Ectodermal cell (in vitro differentiated cells): ENCODE measurements at regions not wholly inside any gene's neighbourhood (a gene's known extent, or its start where the extent isn't known, plus 50 kb on each side); places are given as distances from the start of the nearest gene placed in this dataset.

Experiments used
- H3K27ac ChIP-seq: 2 replicates; pipeline ENCODE4 v1.7.0; 2013; ENCODE audit warnings: mild to moderate bottlenecking, low read depth, low read length; ENCODE audit not compliant: insufficient read depth, poor library complexity, severe bottlenecking
- H3K27me3 ChIP-seq: 2 replicates; pipeline ENCODE4 v1.7.0; 2013; ENCODE audit warnings: mild to moderate bottlenecking, low read length; ENCODE audit not compliant: insufficient read depth, control insufficient read depth, poor library complexity, severe bottlenecking
- H3K36me3 ChIP-seq: one replicate; pipeline ENCODE4 v1.7.0; 2013; ENCODE audit warnings: low read length; ENCODE audit not compliant: control insufficient read depth, insufficient read depth
- H3K4me1 ChIP-seq: one replicate; pipeline ENCODE4 v1.7.0; 2013; ENCODE audit warnings: low read length; ENCODE audit not compliant: control insufficient read depth, insufficient read depth
- H3K4me3 ChIP-seq: 2 replicates; pipeline ENCODE4 v1.7.0; 2013; ENCODE audit warnings: low read depth, low read length, control low read depth; ENCODE audit not compliant: insufficient read depth
- H3K9me3 ChIP-seq: 2 replicates; pipeline ENCODE4 v1.7.0; 2013; ENCODE audit warnings: mild to moderate bottlenecking, low read length, moderate library complexity; ENCODE audit not compliant: control insufficient read depth
- WGBS, 2 experiments: methylation state at CpG; one replicate each; pipeline ENCODE4 v1.1.7; 2013; ENCODE audit warnings: missing lambda C conversion rate in 2 of 2; 5-methylcytosine and 5-hydroxymethylcytosine counted together

GRCh38 chr9:130768891-130769403 is 66.1 kb upstream of the ABL1 start:
- H3K4me1 ChIP-seq = peaks cover 15% of the 10 kb centered on the region
- no peak overlapping the region for H3K4me3 ChIP-seq
- 95 to 99% methylated on average over 2 to 3 of the region's 6 CpGs for WGBS, 2 experiments
- H3K27me3 ChIP-seq = no peaks in the 10 kb centered on the region
- no peaks in the 10 kb centered on the region for H3K36me3 ChIP-seq
- H3K9me3 ChIP-seq = no peaks in the 10 kb centered on the region
- H3K27ac ChIP-seq = no peak overlapping the region

- Histone ChIP-seq H3K9me3 (no peaks in the 10 kb centered on the region), H3K27me3 (no peaks in the 10 kb centered on the region), H3K36me3 (no peaks in the 10 kb centered on the region), H3K27ac (no peak overlapping the region), H3K4me1 (peaks cover 15% of the 10 kb centered on the region), H3K4me3 (no peak overlapping the region)
- WGBS, 2 experiments = 77 to 79% methylated on average over 3 of the region's 3 CpGs
Observed at GRCh38 chr9:130770093-130770492, 65.0 kb upstream of the ABL1 start.

DNA sequence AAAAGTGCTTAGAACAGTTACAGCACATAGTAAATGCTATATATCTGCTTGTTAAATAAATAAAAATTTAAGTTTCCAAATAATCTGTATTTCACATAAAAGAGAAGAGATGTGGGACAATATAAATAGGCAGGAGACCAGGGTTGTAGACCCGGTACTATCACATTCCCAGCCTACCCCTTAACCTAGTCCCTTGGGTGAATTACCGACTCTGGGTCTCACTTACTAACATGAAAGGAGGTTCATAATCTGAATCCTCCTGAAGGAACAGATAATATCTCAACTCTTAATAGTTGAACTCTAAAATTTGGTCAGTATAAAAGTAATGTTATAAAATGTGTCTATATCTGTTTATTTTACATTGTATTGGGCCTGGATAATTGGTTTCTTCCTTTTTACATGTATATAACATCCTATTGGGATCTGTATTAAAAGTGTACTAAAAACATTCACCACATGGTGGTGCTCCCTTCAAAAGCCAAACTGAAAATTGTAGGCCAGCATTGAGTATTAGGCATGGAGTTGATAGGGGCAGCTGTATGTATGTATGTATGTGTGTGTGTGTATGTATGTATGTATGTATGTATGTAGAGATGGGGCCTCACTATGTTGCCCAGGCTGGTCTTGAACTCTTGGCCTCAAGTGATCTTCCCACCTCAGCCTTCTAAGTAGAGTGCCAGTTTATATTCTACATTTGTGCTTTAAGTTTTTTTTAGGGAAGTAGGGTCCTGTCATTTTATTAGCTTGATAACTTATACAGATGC is 64.2 kb upstream of the ABL1 start:
- H3K27ac ChIP-seq = no peak overlapping the region
- H3K4me3 ChIP-seq = no peak overlapping the region
- no peaks in the 10 kb centered on the region for H3K9me3 ChIP-seq
- H3K36me3 ChIP-seq = no peaks in the 10 kb centered on the region
- peaks cover 15% of the 10 kb centered on the region for H3K4me1 ChIP-seq
- 70 to 91% methylated on average over 2 of the region's 2 CpGs for WGBS, 2 experiments
- H3K27me3 ChIP-seq = no peaks in the 10 kb centered on the region

DNA sequence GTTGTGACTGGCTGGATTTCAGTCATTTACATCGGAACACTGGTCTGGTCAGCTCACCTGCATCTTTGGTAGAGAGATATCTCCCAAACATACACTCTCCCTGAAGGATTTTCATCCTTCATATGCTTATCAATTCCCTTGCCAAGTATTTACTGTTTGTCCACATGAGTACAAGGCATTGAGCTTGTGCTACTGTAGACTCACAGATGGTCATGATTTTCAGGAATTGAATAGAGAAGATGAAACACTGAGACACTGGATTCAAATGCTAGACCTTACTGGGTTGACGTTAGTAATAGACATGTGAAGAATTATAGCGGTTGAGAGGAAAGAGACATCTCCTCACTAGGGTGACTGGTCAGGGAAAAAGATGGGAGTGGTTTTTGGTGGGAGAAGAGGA is 62.9 kb upstream of the ABL1 start:
- Histone ChIP-seq H3K36me3 (no peaks in the 10 kb centered on the region), H3K4me3 (no peak overlapping the region), H3K27me3 (no peaks in the 10 kb centered on the region), H3K27ac (no peak overlapping the region), H3K9me3 (no peaks in the 10 kb centered on the region), H3K4me1 (peaks cover 7% of the 10 kb centered on the region)
- 96% methylated on average over 3 of the region's 3 CpGs for WGBS, 2 experiments

DNA sequence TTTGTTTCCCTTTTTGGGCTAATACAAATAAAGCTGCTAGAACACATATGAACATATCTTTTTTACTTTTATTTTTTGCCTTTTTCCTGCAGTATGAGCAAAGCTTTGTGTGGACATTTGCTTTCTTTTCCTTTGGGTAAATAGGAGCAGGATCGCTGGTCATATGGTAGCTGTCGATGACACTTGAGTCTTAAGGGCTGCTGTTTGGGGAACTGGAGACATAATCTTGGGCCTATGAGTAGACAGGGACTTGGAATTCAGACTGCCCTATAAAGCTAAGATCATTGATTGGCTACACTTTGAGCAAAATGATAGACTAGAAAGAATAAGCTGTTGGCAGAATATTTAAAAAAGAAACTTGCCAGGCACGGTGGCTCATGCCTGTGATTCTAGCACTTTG is 60.9 kb upstream of the ABL1 start:
- Histone ChIP-seq H3K27ac (no peak overlapping the region), H3K36me3 (no peaks in the 10 kb centered on the region), H3K9me3 (no peaks in the 10 kb centered on the region), H3K27me3 (no peaks in the 10 kb centered on the region), H3K4me3 (no peak overlapping the region), H3K4me1 (no peaks in the 10 kb centered on the region)
- 94 to 97% methylated on average over 3 of the region's 3 CpGs for WGBS, 2 experiments

GRCh38 chr9:130775336-130775991 is 59.6 kb upstream of the ABL1 start:
- Histone ChIP-seq H3K9me3 (no peaks in the 10 kb centered on the region), H3K27me3 (no peaks in the 10 kb centered on the region), H3K4me3 (no peak overlapping the region), H3K36me3 (no peaks in the 10 kb centered on the region), H3K27ac (no peak overlapping the region), H3K4me1 (no peaks in the 10 kb centered on the region)
- WGBS, 2 experiments = 95 to 98% methylated on average over 3 to 4 of the region's 5 CpGs

DNA sequence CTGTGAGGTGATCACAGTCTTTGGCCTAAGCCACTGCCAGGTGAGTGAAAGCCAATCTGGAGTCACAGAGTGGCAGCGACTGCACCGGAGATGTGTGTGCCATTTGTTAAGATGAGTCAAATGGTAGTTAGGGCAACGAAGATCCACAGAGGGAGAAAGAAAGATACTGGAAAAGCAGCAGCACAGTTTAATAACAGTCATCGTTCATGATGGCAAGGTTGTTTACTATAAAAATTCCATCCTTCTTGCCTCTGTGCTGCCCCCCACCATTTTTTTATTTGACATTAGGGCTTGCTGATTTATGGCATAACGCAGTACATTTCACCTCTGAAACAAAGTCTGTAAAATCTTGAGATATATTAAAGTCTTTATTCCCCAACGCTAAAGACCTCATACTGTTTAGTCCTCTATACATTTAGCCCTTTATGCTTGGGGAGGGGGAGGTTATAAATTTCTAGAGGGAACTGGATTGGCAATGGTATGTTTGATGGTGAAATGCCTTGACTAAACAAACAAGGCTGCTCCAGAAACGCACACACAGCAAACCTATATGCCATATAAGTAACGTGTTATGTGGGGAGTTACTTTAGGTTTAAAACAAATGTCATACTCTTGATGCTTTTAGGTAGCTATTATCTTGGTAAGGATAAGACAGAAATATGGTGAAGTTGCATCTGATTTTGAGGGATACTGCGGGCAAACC is 55.8 kb upstream of the ABL1 start:
- H3K9me3 ChIP-seq = no peaks in the 10 kb centered on the region
- WGBS, 2 experiments = 95 to 97% methylated on average over 7 to 9 of the region's 9 CpGs
- H3K27ac ChIP-seq = no peak overlapping the region
- no peak overlapping the region for H3K4me3 ChIP-seq
- H3K4me1 ChIP-seq = no peaks in the 10 kb centered on the region
- H3K36me3 ChIP-seq = no peaks in the 10 kb centered on the region
- no peaks in the 10 kb centered on the region for H3K27me3 ChIP-seq

- H3K27ac ChIP-seq = no peak overlapping the region
Observed at GRCh38 chr9:130780415-130780814, 54.6 kb upstream of the ABL1 start.

DNA sequence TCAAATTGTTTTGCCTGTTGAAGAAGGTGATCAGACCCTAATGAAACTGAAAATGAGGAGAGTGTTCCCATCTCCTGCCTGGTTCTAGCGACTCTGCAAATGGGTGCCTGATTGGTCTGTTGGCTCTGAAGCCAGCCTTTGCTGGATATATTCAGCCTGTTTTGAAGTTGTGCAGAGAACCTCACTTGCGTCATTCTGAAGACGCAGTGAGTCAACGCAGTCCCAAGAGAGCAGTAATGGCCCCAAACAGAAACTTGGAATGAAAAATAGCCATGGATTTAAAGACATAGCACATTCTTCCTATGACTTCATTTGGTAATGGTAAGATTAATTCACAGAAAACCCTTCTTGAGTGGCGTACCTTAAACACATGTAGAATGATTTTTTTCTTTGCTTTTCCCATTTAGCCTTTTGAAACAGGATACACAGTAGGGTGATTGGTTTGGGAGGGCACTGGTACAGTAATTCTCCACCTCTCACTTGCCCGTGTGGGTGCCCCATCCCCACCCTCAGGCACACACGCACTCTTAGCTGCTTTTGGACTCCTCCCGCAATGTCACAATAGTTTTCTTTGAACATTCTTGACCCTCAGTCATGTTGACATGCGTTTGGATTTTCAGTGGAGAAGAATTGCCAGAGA is 54.1 kb upstream of the ABL1 start:
- Histone ChIP-seq H3K36me3 (no peaks in the 10 kb centered on the region), H3K4me1 (no peaks in the 10 kb centered on the region), H3K27me3 (no peaks in the 10 kb centered on the region), H3K4me3 (no peak overlapping the region), H3K9me3 (no peaks in the 10 kb centered on the region), H3K27ac (no peak overlapping the region)
- WGBS, 2 experiments = 93 to 96% methylated on average over 8 to 9 of the region's 9 CpGs

More at GRCh38 chr9:130780415-130780814, 54.6 kb upstream of the ABL1 start:
- Histone ChIP-seq H3K4me3 (no peak overlapping the region), H3K4me1 (no peaks in the 10 kb centered on the region), H3K36me3 (no peaks in the 10 kb centered on the region), H3K27me3 (no peaks in the 10 kb centered on the region), H3K9me3 (no peaks in the 10 kb centered on the region)
- whole genome bisulfite sequencing, 2 experiments = 90 to 93% methylated on average over 4 of the region's 4 CpGs

GRCh38 chr9:130781569-130781968 is 53.5 kb upstream of the ABL1 start:
- no peaks in the 10 kb centered on the region for H3K4me1 ChIP-seq
- no peaks in the 10 kb centered on the region for H3K36me3 ChIP-seq
- WGBS, 2 experiments = 100% methylated on average over 1 of the region's 1 CpG; no CpG with 5 or more reads in 1 of the 2 experiments
- H3K9me3 ChIP-seq = no peaks in the 10 kb centered on the region
- no peak overlapping the region for H3K27ac ChIP-seq
- no peak overlapping the region for H3K4me3 ChIP-seq
- no peaks in the 10 kb centered on the region for H3K27me3 ChIP-seq
